NK-92 treated with Interleukin-12 subunit alpha and Interleukin-12 subunit beta, amount 100 ng/mL, for 24 hours (cell line): ENCODE measurements at regions not wholly inside any gene's neighbourhood (a gene's known extent, or its start where the extent isn't known, plus 50 kb on each side); places are given as distances from the start of the nearest gene placed in this dataset.

ENCODE experiments used
- DNase-seq: peaks from one replicate; lab custom pipeline; 2025; lab: John Stamatoyannopoulos, UW

DNA sequence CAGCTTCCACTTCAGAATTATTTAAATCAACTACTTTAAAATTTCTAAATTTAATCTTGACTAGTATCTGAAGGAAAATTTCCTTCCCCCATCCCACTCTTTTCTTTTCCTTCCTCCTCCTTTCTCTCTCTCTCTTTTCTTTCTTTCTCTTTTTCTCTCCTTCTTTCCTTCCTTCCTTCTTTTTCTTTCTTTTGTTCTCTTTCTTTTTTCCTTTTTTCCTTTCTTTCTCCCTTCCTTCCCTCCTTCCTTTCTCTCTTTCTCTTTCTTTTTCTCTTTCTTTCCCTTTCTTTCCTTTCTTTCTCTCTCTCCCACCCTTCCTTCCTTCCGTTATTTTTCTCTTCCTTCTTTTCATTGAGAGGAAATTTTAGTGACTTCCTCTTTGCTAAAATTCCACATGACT, 132.0 kb upstream of the CDH19 start:
- DNase-seq: no peak

GRCh38 chr18:66734451-66734850, 130.6 kb upstream of the CDH19 start:
- DNase-seq: no peak

DNA sequence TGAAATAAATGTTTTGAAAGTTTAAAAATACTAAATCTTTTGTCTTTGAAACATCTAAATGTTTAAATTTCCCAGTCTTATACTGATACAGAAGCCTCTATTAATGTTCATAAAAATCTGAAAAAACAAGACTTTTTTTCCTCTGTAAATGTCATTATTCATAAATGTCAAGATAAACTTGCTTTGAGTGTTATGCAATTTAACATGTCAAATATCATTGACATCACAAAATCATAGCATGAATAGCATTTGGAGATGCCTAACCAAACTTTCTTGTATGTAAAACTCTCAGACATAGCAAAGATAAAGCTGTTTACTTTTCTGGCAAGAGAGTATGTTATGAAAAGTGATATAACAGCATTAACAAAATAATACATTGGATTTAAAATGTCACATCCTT, 128.0 kb upstream of the CDH19 start:
- no peak for DNase-seq

GRCh38 chr18:66729442-66730239, 125.8 kb upstream of the CDH19 start:
- no peak for DNase-seq

DNA sequence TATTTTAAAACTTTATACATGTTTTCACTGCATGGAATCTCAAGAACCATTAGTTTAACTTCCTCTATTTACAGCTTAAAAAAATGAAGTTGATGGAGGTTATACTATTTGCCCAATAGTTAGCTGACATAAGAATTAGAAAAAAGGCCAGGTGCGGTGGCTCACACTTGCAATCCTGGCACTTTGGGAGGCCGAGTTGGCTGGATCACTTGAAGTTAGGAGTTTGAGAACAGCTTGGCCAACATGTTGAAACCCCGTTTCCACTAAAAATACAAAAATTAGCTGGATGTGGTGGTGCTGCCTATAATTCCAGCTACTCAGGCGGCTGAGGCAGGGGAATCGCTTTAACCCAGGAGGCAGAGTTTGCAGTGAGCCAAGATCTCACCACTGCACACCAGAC, 125.1 kb upstream of the CDH19 start:
- DNase-seq: no peak

DNA sequence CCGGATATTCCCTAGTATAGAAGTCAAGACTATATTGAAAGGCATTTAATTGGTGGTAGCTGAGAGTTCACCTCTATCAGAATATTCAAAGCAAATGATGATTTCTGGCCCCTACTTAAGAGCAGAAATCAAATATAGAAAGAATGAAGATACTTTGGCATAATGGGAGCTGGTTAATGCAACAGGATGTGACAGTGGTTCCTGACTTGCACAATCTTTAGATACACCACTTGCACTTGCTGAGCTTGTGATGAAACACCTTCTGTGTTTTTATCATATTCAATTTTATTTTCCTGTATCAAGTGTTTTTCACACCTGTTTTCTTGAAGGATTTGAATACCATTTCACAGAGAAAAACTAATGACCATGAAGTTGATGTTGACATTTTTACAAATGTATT, 124.1 kb upstream of the CDH19 start:
- DNase-seq: no peak

GRCh38 chr18:66724664-66725356, 120.9 kb upstream of the CDH19 start:
- no peak for DNase-seq

GRCh38 chr18:66722671-66723070, 118.8 kb upstream of the CDH19 start:
- no peak for DNase-seq

DNA sequence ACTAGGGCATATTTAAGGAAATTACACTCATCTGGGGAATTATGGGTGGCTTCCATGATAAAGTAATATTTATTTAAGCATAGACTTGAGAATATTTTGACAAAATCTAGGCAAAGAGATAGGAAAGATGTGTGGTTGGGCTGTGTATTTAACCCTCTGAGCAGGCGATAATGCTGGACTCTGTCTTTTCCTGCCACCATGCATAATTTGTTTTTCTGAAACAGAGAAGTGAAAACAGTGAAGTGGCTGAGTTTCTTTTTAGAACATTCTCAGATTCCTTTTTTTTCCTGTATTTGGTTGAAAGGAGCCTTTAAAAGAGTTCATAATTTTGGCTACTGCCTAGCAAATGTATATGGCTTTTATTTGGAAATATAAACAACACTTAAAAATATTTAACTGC, 104.8 kb upstream of the CDH19 start:
- DNase-seq: no peak

DNA sequence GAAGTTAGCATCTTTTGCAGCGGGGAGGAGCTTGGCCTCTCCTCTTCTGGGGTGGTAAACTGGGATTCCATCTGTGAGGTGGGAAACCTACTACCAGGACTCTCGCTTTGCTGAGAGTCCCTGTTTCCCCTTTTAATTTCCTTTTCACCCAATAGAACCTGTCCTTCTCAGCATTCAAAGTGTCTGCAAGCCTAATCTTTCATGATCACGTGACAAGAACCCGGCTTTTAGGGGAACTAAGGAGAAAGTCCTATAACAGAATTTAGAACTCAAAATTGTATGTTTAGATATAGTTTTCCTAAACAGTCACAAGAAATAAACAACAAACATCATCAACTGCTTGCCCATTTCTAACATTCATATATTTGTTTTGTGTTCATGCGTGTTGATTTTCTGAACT, 103.6 kb upstream of the CDH19 start:
- no peak for DNase-seq

DNA sequence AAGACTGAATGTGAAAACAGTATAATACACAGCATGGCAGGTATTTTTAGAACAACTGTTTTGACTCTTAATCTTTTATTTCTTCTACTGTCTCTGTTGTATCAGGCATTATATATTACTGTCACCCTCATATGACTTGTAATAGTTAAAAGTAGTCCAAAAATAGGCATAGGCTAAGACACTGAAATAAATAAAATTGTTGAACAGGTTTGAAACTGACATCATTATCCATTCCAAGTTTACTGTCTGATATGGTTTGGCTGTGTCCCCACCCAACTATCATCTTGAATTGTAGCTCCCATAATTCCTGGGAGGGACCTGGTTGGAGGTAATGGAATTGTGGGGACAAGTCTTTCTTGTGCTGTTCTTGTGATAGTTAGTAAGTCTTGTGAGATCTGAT, 91.4 kb upstream of the CDH19 start:
- DNase-seq: no peak

DNA sequence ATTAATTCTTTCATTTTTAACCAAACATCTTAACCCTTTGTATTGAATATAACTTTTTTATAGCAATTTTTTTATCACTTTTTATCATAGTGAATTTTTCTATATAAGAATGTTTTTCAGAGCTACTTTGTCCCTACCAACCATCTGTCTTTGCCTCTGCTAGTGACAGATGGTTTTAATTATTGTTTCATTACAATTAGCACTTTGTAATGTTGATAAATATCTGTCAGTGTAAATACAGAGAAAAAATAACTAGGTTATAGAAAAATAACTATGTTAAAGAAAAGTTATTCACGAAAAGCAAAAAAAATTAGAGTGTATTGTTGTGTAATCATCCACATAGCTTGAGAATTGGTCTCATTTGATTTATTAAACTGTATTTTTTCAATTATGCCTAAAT, 91.0 kb upstream of the CDH19 start:
- no peak for DNase-seq

- no peak for DNase-seq
Measured at GRCh38 chr18:66687635-66688034, 83.7 kb upstream of the CDH19 start.

DNA sequence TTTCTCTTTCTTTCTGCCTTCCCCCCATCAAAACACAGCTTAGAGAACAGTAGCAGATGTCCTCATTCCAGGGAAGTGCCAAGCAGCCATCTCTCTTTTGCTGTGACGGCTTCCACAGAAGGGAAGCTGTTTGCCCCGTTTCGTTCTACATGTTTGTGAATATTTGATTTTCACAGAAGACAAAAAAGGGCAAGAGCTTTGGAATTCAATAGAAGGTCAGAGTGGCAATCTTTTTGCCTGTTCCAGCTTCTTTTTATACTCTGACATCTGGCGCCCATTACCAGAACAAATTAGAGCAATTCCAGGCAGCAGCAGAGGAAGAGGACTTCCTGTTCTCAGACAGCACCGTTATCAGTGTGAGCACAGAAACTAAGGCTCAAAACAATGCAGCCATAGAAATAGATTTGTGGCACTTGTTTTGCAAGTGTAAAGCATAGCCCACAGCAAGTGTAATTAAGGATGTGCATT, 79.0 kb upstream of the CDH19 start:
- DNase-seq: no peak

GRCh38 chr18:66676699-66677098, 72.8 kb upstream of the CDH19 start:
- no peak for DNase-seq

GRCh38 chr18:66674286-66674685, 70.4 kb upstream of the CDH19 start:
- DNase-seq: no peak

GRCh38 chr18:66668706-66669105, 64.8 kb upstream of the CDH19 start:
- DNase-seq: no peak

DNA sequence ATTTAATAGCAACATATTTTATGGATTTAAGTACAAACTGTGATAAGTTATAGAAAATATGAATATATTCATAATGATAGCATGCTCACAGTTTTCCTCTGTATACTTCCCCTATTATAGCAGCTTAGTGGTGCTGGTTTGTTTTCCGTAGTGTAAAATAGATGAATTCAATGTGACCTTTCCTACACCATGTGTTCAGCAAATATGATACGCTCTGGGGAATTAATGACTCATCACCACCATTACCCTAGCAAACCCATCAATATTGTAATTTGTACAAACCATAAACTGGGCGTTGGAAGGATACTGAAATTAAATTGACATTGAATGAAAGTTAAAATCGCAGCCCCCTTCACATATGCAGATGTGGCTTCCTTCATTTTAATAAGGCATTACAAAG, 58.7 kb upstream of the CDH19 start:
- DNase-seq: no peak

GRCh38 chr18:66655407-66655806, 51.5 kb upstream of the CDH19 start:
- DNase-seq: no peak
